ENCODE measurements at regions not wholly inside any gene's neighbourhood (a gene's known extent, or its start where the extent isn't known, plus 50 kb on each side); places are given as distances from the start of the nearest gene placed in this dataset.

DNA sequence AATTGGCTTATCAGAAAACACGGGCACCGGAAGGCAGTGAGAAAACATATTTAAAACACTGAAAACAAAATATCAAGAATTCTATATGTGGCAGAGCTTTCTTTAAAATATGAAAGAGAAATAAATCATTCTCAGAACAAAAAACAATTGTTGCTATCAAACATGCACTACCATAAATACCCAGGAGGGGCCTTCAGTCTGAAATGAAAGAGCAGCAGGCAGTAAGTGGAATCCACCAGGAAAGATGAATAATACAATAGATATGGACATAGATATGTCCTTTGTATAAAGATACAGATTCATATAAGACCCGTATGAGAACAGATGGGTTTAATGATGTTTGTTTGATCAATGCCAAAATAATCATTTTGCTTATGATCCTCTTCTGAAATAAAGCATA lies 142.0 kb downstream of the TMEM18 start:
- TF ChIP-seq, protein P1, sequence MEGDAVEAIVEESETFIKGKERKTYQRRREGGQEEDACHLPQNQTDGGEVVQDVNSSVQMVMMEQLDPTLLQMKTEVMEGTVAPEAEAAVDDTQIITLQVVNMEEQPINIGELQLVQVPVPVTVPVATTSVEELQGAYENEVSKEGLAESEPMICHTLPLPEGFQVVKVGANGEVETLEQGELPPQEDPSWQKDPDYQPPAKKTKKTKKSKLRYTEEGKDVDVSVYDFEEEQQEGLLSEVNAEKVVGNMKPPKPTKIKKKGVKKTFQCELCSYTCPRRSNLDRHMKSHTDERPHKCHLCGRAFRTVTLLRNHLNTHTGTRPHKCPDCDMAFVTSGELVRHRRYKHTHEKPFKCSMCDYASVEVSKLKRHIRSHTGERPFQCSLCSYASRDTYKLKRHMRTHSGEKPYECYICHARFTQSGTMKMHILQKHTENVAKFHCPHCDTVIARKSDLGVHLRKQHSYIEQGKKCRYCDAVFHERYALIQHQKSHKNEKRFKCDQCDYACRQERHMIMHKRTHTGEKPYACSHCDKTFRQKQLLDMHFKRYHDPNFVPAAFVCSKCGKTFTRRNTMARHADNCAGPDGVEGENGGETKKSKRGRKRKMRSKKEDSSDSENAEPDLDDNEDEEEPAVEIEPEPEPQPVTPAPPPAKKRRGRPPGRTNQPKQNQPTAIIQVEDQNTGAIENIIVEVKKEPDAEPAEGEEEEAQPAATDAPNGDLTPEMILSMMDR (IDR thresholded peaks at IDR 0.05) = no peak
- TF ChIP-seq POLR2A (IDR thresholded peaks at IDR 0.05) = no peak
- TF ChIP-seq POLR2AphosphoS5 (IDR thresholded peaks at IDR 0.05; ENCODE audit: insufficient read depth in 1 of 2, low read depth in 1 of 2) = no peak

Measured in vagina (tissue), 2 donors.